ENCODE measurements at regions not wholly inside any gene's neighbourhood (a gene's known extent, or its start where the extent isn't known, plus 50 kb on each side); places are given as distances from the start of the nearest gene placed in this dataset.

DNA sequence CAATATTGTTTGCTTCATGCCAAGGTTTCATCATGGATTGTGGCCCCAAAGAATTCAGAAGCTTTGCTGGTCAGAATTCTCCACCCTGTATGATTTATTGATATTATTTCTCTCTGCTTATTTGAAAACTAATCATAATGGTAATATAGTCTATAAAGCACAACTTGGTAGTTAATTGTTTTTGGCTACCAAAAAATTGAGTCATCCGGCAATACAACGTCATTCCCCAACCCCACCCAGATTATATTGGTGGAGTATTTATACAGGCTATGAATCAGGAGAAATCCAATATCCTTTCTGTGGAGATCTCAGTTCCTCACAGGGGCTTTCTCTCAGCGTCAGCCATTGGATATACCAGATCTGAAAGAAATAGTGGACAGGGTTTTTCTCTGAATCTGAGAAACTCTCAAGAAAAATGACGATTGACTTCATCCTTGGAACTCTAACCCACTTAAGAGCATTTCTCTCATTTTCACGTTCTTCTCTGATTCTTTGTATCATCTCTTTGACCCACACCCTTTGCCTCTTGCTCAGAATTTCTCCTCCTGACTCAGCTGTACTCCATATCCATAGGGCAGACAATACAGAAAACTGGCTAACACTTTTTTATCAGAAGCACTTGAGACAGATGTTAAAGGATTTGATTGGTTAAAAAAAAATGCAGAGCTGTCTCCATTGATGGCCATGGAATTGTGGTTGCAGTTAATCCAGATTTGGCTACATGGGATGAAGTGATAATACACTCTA, 1055.8 kb upstream of the CADM2 start:
- no peak overlapping the region for H3K4me3 ChIP-seq
- no peaks in the 10 kb centered on the region for H3K27me3 ChIP-seq
- H3K36me3 ChIP-seq, result no peaks in the 10 kb centered on the region
- intact Hi-C loops (cut with DNase I; ENCODE audit: low total_unique reads), result no loop called here
- no peaks in the 10 kb centered on the region for H3K4me1 ChIP-seq
- H3K27ac ChIP-seq, result no peak overlapping the region
- DNase-seq, result no peak
- H3K9me3 ChIP-seq, result no peaks in the 10 kb centered on the region
- TF ChIP-seq, protein P1, sequence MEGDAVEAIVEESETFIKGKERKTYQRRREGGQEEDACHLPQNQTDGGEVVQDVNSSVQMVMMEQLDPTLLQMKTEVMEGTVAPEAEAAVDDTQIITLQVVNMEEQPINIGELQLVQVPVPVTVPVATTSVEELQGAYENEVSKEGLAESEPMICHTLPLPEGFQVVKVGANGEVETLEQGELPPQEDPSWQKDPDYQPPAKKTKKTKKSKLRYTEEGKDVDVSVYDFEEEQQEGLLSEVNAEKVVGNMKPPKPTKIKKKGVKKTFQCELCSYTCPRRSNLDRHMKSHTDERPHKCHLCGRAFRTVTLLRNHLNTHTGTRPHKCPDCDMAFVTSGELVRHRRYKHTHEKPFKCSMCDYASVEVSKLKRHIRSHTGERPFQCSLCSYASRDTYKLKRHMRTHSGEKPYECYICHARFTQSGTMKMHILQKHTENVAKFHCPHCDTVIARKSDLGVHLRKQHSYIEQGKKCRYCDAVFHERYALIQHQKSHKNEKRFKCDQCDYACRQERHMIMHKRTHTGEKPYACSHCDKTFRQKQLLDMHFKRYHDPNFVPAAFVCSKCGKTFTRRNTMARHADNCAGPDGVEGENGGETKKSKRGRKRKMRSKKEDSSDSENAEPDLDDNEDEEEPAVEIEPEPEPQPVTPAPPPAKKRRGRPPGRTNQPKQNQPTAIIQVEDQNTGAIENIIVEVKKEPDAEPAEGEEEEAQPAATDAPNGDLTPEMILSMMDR (IDR thresholded peaks at IDR 0.05), result no peak

DNA sequence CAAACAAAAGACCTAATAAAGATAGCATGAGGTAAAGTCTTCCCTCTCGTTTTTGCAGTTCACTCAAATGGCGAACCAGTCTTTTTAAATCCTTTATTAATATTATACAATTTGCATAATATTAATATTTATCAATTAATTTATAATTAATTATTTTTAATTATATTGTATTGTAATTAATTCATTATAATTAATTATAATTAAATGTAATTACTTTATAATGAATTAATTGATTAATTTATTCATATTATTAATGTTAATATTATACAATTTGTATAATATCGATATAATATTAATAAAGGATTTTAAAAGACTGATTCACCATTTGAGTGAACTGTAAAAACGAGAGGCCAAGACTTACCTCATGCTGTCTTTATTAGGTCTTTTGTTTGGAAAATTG, 1045.4 kb upstream of the CADM2 start:
- intact Hi-C loops (cut with DNase I; ENCODE audit: low total_unique reads), result no loop called here
- H3K27ac ChIP-seq, result no peak overlapping the region
- H3K27me3 ChIP-seq, result no peaks in the 10 kb centered on the region
- no peaks in the 10 kb centered on the region for H3K4me1 ChIP-seq
- no peak overlapping the region for H3K4me3 ChIP-seq
- no peaks in the 10 kb centered on the region for H3K9me3 ChIP-seq
- TF ChIP-seq, protein P1 (IDR thresholded peaks at IDR 0.05), result no peak
- no peak for DNase-seq
- no peaks in the 10 kb centered on the region for H3K36me3 ChIP-seq

GRCh38 chr3:83926291-83926690, 1032.5 kb upstream of the CADM2 start:
- peaks cover 0 to 28% (median 24%) of the 10 kb centered on the region in 3 donors for H3K9me3 ChIP-seq
- DNase-seq, result no peak
- no peak overlapping the region for H3K27ac ChIP-seq
- TF ChIP-seq, protein P1 (IDR thresholded peaks at IDR 0.05), result no peak
- no peak overlapping the region for H3K4me3 ChIP-seq
- no peaks in the 10 kb centered on the region for H3K4me1 ChIP-seq
- no peaks in the 10 kb centered on the region for H3K27me3 ChIP-seq
- H3K36me3 ChIP-seq, result no peaks in the 10 kb centered on the region
- intact Hi-C loops (cut with DNase I; ENCODE audit: low total_unique reads), result no loop called here

DNA sequence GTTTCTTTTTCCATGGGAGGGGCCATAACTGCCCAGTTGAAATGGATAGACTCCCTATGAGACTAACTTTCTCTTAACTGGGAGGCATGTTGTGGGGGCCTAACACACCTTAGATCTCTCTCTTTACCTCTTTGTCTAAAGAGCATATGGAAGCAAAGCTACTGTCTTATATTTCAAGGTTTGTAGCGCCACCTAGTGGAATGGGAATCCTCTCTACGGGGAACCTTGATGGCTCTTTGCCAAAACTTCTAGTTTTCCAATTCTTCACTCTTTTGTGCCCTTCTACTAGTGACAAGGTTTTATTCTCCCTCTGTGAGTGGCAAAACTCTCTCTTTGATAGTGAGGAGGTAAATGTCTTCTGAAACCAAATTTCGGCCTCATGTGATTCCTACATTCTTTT, 1030.4 kb upstream of the CADM2 start:
- Histone ChIP-seq H3K9me3 (peaks cover 0 to 28% (median 24%) of the 10 kb centered on the region in 3 donors), H3K4me3 (no peak overlapping the region), H3K27me3 (no peaks in the 10 kb centered on the region), H3K4me1 (no peaks in the 10 kb centered on the region), H3K36me3 (no peaks in the 10 kb centered on the region), H3K27ac (no peak overlapping the region)
- intact Hi-C loops (cut with DNase I; ENCODE audit: low total_unique reads), result no loop called here
- TF ChIP-seq, protein P1 (IDR thresholded peaks at IDR 0.05), result no peak
- DNase-seq, result no peak

GRCh38 chr3:83928903-83929302, 1029.9 kb upstream of the CADM2 start:
- TF ChIP-seq, protein P1 (IDR thresholded peaks at IDR 0.05), result no peak
- DNase-seq, result no peak
- H3K27ac ChIP-seq, result no peak overlapping the region
- intact Hi-C loops (cut with DNase I; ENCODE audit: low total_unique reads), result no loop called here
- no peaks in the 10 kb centered on the region for H3K27me3 ChIP-seq
- peaks cover 0 to 28% (median 24%) of the 10 kb centered on the region in 3 donors for H3K9me3 ChIP-seq
- H3K36me3 ChIP-seq, result no peaks in the 10 kb centered on the region
- no peak overlapping the region for H3K4me3 ChIP-seq
- H3K4me1 ChIP-seq, result no peaks in the 10 kb centered on the region
